ENCODE measurements at regions not wholly inside any gene's neighbourhood (a gene's known extent, or its start where the extent isn't known, plus 50 kb on each side); places are given as distances from the start of the nearest gene placed in this dataset.
A peak's percentile ranks its signal among the peaks of the same experiment; 100 is the strongest.

GRCh38 chr7:84394219-84394618 is 199.6 kb upstream of the SEMA3A start:
- Histone ChIP-seq H3K4me1 (ENCODE audit: low read length) (no peaks in the 10 kb centered on the region), H3K27me3 (ENCODE audit: low read length) (no peaks in the 10 kb centered on the region), H3K9ac (ENCODE audit: low read length) (no peak overlapping the region), H3K36me3 (ENCODE audit: insufficient read depth, low read length) (no peaks in the 10 kb centered on the region), H3K4me2 (ENCODE audit: low read depth, low read length, poor library complexity, severe bottlenecking) (no peak overlapping the region), H3K79me2 (ENCODE audit: low read length) (no peaks in the 10 kb centered on the region), H3K4me3 (ENCODE audit: low read length) (no peak overlapping the region), H3K9me2 (replicated peaks; ENCODE audit: insufficient read depth, low read length) (no peaks in the 10 kb centered on the region), H4K20me1 (ENCODE audit: insufficient read depth, low read depth, low read length) (no peaks in the 10 kb centered on the region), H3K27ac (ENCODE audit: low read length) (no peak overlapping the region), H3K9me3 (ENCODE audit: low read length) (peaks cover 25% of the 10 kb centered on the region), H2AFZ (ENCODE audit: low read length) (no peak overlapping the region)
- DNase-seq = no peak

DNA sequence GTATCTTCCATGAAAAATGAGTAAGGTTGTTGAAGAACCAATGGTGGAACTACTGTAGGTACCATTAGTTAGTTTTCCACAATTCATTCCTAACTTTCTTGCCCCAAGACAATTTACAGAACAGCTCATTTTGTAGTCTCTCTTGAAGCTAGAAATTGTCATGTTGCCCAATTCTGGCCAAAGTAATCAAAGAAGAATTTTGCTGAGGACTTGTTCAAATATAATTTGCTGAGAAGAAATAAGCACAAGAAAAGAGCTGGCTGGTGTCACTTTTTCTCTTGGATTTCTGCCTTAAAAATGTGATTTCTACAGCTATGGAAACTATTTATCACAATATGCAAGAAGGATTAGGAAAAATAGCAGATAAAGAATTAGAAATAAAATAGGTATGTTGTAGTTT is 199.2 kb upstream of the SEMA3A start:
- H3K9me3 ChIP-seq (ENCODE audit: low read length) = peaks cover 22% of the 10 kb centered on the region
- no peak overlapping the region for H3K9ac ChIP-seq (ENCODE audit: low read length)
- no peak for DNase-seq
- no peaks in the 10 kb centered on the region for H3K79me2 ChIP-seq (ENCODE audit: low read length)
- H3K9me2 ChIP-seq (replicated peaks; ENCODE audit: insufficient read depth, low read length) = no peaks in the 10 kb centered on the region
- H3K4me2 ChIP-seq (ENCODE audit: low read depth, low read length, poor library complexity, severe bottlenecking) = no peak overlapping the region
- H3K27me3 ChIP-seq (ENCODE audit: low read length) = no peaks in the 10 kb centered on the region
- no peak overlapping the region for H2AFZ ChIP-seq (ENCODE audit: low read length)
- no peak overlapping the region for H3K27ac ChIP-seq (ENCODE audit: low read length)
- H3K4me3 ChIP-seq (ENCODE audit: low read length) = no peak overlapping the region
- no peaks in the 10 kb centered on the region for H3K4me1 ChIP-seq (ENCODE audit: low read length)
- H3K36me3 ChIP-seq (ENCODE audit: insufficient read depth, low read length) = no peaks in the 10 kb centered on the region
- no peaks in the 10 kb centered on the region for H4K20me1 ChIP-seq (ENCODE audit: insufficient read depth, low read depth, low read length)

GRCh38 chr7:84390845-84391244 is 196.3 kb upstream of the SEMA3A start:
- H3K27me3 ChIP-seq (ENCODE audit: low read length) = no peaks in the 10 kb centered on the region

GRCh38 chr7:84389242-84389641 is 194.7 kb upstream of the SEMA3A start:
- Histone ChIP-seq H3K79me2 (ENCODE audit: low read length) (no peaks in the 10 kb centered on the region), H3K27me3 (ENCODE audit: low read length) (no peaks in the 10 kb centered on the region), H3K9me2 (replicated peaks; ENCODE audit: insufficient read depth, low read length) (no peaks in the 10 kb centered on the region), H2AFZ (ENCODE audit: low read length) (no peak overlapping the region), H4K20me1 (ENCODE audit: insufficient read depth, low read depth, low read length) (no peaks in the 10 kb centered on the region), H3K36me3 (ENCODE audit: insufficient read depth, low read length) (no peaks in the 10 kb centered on the region), H3K27ac (ENCODE audit: low read length) (no peak overlapping the region), H3K4me1 (ENCODE audit: low read length) (no peaks in the 10 kb centered on the region), H3K9me3 (ENCODE audit: low read length) (peaks cover 14% of the 10 kb centered on the region), H3K4me3 (ENCODE audit: low read length) (no peak overlapping the region), H3K9ac (ENCODE audit: low read length) (no peak overlapping the region), H3K4me2 (ENCODE audit: low read depth, low read length, poor library complexity, severe bottlenecking) (no peak overlapping the region)
- peak; percentile 56 for DNase-seq

More at GRCh38 chr7:84390845-84391244, 196.3 kb upstream of the SEMA3A start:
- Histone ChIP-seq H3K79me2 (ENCODE audit: low read length) (no peaks in the 10 kb centered on the region), H3K36me3 (ENCODE audit: insufficient read depth, low read length) (no peaks in the 10 kb centered on the region), H3K4me3 (ENCODE audit: low read length) (no peak overlapping the region), H3K4me2 (ENCODE audit: low read depth, low read length, poor library complexity, severe bottlenecking) (no peak overlapping the region), H3K27ac (ENCODE audit: low read length) (no peak overlapping the region), H2AFZ (ENCODE audit: low read length) (no peak overlapping the region), H3K9ac (ENCODE audit: low read length) (no peak overlapping the region), H3K9me2 (replicated peaks; ENCODE audit: insufficient read depth, low read length) (no peaks in the 10 kb centered on the region), H3K4me1 (ENCODE audit: low read length) (no peaks in the 10 kb centered on the region), H4K20me1 (ENCODE audit: insufficient read depth, low read depth, low read length) (no peaks in the 10 kb centered on the region), H3K9me3 (ENCODE audit: low read length) (peaks cover 14% of the 10 kb centered on the region)
- DNase-seq = no peak

GRCh38 chr7:84387595-84387994 is 193.0 kb upstream of the SEMA3A start:
- no peak overlapping the region for H3K4me3 ChIP-seq (ENCODE audit: low read length)
- H4K20me1 ChIP-seq (ENCODE audit: insufficient read depth, low read depth, low read length) = no peaks in the 10 kb centered on the region
- H3K4me2 ChIP-seq (ENCODE audit: low read depth, low read length, poor library complexity, severe bottlenecking) = no peak overlapping the region
- no peaks in the 10 kb centered on the region for H3K9me2 ChIP-seq (replicated peaks; ENCODE audit: insufficient read depth, low read length)
- H3K9ac ChIP-seq (ENCODE audit: low read length) = no peak overlapping the region
- H3K36me3 ChIP-seq (ENCODE audit: insufficient read depth, low read length) = no peaks in the 10 kb centered on the region
- H3K27me3 ChIP-seq (ENCODE audit: low read length) = no peaks in the 10 kb centered on the region
- no peaks in the 10 kb centered on the region for H3K4me1 ChIP-seq (ENCODE audit: low read length)
- DNase-seq = no peak
- H3K79me2 ChIP-seq (ENCODE audit: low read length) = no peaks in the 10 kb centered on the region
- H3K27ac ChIP-seq (ENCODE audit: low read length) = no peak overlapping the region
- no peak overlapping the region for H2AFZ ChIP-seq (ENCODE audit: low read length)
- H3K9me3 ChIP-seq (ENCODE audit: low read length) = peaks cover 15% of the 10 kb centered on the region

DNA sequence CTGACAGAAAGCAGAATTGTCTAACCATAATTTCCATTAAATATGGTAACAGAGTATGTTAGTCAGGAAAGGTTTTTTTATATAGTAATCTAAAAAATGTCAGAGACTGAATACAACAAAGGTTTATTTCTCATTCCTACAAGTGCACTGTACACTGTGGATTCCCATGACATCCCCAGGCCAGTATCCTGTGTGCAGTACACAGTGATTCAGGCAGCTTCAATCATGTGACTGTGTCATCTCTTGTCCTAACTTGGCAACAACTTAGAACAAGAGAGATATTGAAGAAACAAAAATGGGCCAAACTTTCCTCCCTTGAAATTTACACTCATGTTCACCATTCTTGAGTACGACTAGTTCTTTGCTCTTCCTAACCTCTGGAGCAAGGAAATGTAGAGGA is 189.8 kb upstream of the SEMA3A start:
- H3K9ac ChIP-seq (ENCODE audit: low read length) = no peak overlapping the region
- no peak for DNase-seq
- no peaks in the 10 kb centered on the region for H3K9me2 ChIP-seq (replicated peaks; ENCODE audit: insufficient read depth, low read length)
- H3K9me3 ChIP-seq (ENCODE audit: low read length) = peaks cover 13% of the 10 kb centered on the region
- no peaks in the 10 kb centered on the region for H3K27me3 ChIP-seq (ENCODE audit: low read length)
- no peak overlapping the region for H3K27ac ChIP-seq (ENCODE audit: low read length)
- no peaks in the 10 kb centered on the region for H3K4me1 ChIP-seq (ENCODE audit: low read length)
- no peak overlapping the region for H2AFZ ChIP-seq (ENCODE audit: low read length)
- no peaks in the 10 kb centered on the region for H3K36me3 ChIP-seq (ENCODE audit: insufficient read depth, low read length)
- no peaks in the 10 kb centered on the region for H3K79me2 ChIP-seq (ENCODE audit: low read length)
- no peak overlapping the region for H3K4me2 ChIP-seq (ENCODE audit: low read depth, low read length, poor library complexity, severe bottlenecking)
- no peak overlapping the region for H3K4me3 ChIP-seq (ENCODE audit: low read length)
- no peaks in the 10 kb centered on the region for H4K20me1 ChIP-seq (ENCODE audit: insufficient read depth, low read depth, low read length)

GRCh38 chr7:84379446-84379845 is 184.9 kb upstream of the SEMA3A start:
- no peak overlapping the region for H3K4me3 ChIP-seq (ENCODE audit: low read length)
- no peak overlapping the region for H3K9ac ChIP-seq (ENCODE audit: low read length)
- H3K9me2 ChIP-seq (replicated peaks; ENCODE audit: insufficient read depth, low read length) = no peaks in the 10 kb centered on the region
- H2AFZ ChIP-seq (ENCODE audit: low read length) = no peak overlapping the region
- no peaks in the 10 kb centered on the region for H3K4me1 ChIP-seq (ENCODE audit: low read length)
- no peak overlapping the region for H3K4me2 ChIP-seq (ENCODE audit: low read depth, low read length, poor library complexity, severe bottlenecking)
- no peaks in the 10 kb centered on the region for H3K27me3 ChIP-seq (ENCODE audit: low read length)
- H4K20me1 ChIP-seq (ENCODE audit: insufficient read depth, low read depth, low read length) = no peaks in the 10 kb centered on the region
- no peak for DNase-seq
- no peak overlapping the region for H3K27ac ChIP-seq (ENCODE audit: low read length)
- no peaks in the 10 kb centered on the region for H3K79me2 ChIP-seq (ENCODE audit: low read length)
- no peaks in the 10 kb centered on the region for H3K36me3 ChIP-seq (ENCODE audit: insufficient read depth, low read length)
- H3K9me3 ChIP-seq (ENCODE audit: low read length) = peaks cover 24% of the 10 kb centered on the region

DNA sequence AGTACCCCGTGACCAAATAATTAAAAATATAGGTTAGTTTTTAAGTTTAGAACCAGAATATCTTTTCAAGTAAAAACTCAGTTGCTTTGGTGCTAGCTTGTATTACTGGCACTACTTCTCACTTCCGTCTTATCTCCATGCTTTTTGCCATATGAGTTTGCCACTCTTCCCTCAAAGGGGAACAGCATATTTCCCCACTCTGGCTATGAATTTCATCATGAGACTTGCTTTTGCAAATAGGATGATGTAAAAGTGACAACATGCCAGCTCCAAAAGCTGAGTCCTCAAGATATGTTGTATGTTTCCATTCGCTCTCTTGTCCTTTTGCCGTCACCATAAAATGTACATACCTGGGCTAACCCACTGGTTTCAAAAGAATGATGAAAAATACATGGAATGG is 178.1 kb upstream of the SEMA3A start:
- Histone ChIP-seq H3K9me3 (ENCODE audit: low read length) (peaks cover 31% of the 10 kb centered on the region), H2AFZ (ENCODE audit: low read length) (no peak overlapping the region), H3K27me3 (ENCODE audit: low read length) (no peaks in the 10 kb centered on the region), H3K36me3 (ENCODE audit: insufficient read depth, low read length) (no peaks in the 10 kb centered on the region), H3K27ac (ENCODE audit: low read length) (no peak overlapping the region), H3K4me1 (ENCODE audit: low read length) (no peaks in the 10 kb centered on the region), H3K9ac (ENCODE audit: low read length) (no peak overlapping the region), H3K4me3 (ENCODE audit: low read length) (no peak overlapping the region), H3K79me2 (ENCODE audit: low read length) (no peaks in the 10 kb centered on the region), H3K4me2 (ENCODE audit: low read depth, low read length, poor library complexity, severe bottlenecking) (no peak overlapping the region), H3K9me2 (replicated peaks; ENCODE audit: insufficient read depth, low read length) (no peaks in the 10 kb centered on the region), H4K20me1 (ENCODE audit: insufficient read depth, low read depth, low read length) (no peaks in the 10 kb centered on the region)
- no peak for DNase-seq

DNA sequence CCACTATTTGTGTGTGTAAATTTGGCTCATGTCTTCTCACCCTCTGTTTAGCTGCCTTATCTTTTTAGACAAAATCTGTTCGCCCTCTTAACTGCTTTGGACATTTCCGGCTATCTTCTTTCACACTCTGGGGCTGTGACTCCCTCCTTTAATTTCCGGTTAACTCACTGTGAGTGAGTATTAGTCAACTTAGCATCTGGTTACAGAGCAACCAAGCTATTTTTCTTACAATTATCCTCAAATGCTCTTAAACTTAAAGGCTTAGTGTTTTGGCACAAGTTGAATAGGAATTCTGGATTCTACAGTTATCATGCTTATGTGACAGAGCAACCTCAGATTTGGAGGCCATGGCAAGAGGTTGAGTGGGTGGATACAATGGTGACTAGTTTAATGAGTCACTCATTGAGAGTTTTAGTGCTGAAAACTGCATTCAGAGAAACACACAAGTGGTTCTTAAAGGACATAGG is 177.6 kb upstream of the SEMA3A start:
- no peaks in the 10 kb centered on the region for H3K27me3 ChIP-seq (ENCODE audit: low read length)
- H3K36me3 ChIP-seq (ENCODE audit: insufficient read depth, low read length) = no peaks in the 10 kb centered on the region
- H3K4me1 ChIP-seq (ENCODE audit: low read length) = no peaks in the 10 kb centered on the region
- H2AFZ ChIP-seq (ENCODE audit: low read length) = no peak overlapping the region
- H4K20me1 ChIP-seq (ENCODE audit: insufficient read depth, low read depth, low read length) = no peaks in the 10 kb centered on the region
- no peak for DNase-seq
- H3K9me2 ChIP-seq (replicated peaks; ENCODE audit: insufficient read depth, low read length) = no peaks in the 10 kb centered on the region
- no peak overlapping the region for H3K27ac ChIP-seq (ENCODE audit: low read length)
- H3K79me2 ChIP-seq (ENCODE audit: low read length) = no peaks in the 10 kb centered on the region
- no peak overlapping the region for H3K4me2 ChIP-seq (ENCODE audit: low read depth, low read length, poor library complexity, severe bottlenecking)
- no peak overlapping the region for H3K4me3 ChIP-seq (ENCODE audit: low read length)
- peaks cover 34% of the 10 kb centered on the region for H3K9me3 ChIP-seq (ENCODE audit: low read length)
- H3K9ac ChIP-seq (ENCODE audit: low read length) = no peak overlapping the region
